HG03342 (cell line): ENCODE measurements at regions not wholly inside any gene's neighbourhood (a gene's known extent, or its start where the extent isn't known, plus 50 kb on each side); places are given as distances from the start of the nearest gene placed in this dataset.
A peak's percentile ranks its signal among the peaks of the same experiment; 100 is the strongest.
"Not testable (repeated sequence)": the region's sequence is repeated elsewhere in the genome, so short reads cannot be mapped to it uniquely, and the experiment has no call there.

ENCODE experiments used
- ATAC-seq: cut with Tn5 transposase; IDR thresholded peaks from one replicate; pipeline ENCODE4 v1.9.1; 2021; ENCODE audit warnings: mild to moderate bottlenecking, moderate library complexity; ENCODE audit not compliant: unreplicated experiment

DNA sequence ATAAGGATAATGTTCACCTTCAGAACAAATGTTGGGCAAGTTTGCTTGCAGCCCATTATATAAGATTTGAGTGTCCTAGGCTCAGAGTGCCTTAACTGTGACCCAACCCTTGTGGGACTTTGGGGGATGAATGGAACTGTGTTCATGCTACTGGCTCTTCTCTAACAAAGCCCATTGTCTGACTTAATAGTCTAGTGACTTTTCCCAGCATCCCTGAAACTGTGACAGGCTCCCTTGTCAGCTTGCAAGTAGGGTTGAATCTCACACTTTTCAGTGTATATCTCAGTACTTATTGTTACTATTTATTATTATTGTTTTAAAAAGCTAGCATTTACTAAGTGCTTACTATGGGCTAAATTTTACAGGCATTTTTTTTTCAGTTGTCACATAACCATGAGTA lies 1488.2 kb downstream of the KHDRBS2 start:
- not testable (repeated sequence) for ATAC-seq

DNA sequence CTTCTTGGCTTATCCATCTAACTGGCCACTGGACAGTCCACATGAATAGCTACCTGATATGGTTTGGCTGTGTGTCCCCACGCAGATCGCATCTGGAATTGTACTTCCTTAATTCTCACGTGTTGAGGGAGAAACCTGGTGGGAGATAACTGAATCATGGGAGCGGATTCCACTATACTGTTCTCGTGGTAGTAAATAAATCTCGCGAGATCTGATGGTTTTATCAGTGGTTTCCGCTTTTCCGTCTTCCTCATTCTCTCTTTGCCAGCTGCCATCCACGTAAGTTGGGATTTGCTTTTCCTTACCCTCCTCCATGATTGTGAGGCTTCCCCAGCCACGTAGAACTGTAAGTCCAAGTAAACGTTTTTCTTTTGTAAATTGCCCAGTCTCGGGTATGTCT lies 1496.4 kb downstream of the KHDRBS2 start:
- ATAC-seq = not testable (repeated sequence)

DNA sequence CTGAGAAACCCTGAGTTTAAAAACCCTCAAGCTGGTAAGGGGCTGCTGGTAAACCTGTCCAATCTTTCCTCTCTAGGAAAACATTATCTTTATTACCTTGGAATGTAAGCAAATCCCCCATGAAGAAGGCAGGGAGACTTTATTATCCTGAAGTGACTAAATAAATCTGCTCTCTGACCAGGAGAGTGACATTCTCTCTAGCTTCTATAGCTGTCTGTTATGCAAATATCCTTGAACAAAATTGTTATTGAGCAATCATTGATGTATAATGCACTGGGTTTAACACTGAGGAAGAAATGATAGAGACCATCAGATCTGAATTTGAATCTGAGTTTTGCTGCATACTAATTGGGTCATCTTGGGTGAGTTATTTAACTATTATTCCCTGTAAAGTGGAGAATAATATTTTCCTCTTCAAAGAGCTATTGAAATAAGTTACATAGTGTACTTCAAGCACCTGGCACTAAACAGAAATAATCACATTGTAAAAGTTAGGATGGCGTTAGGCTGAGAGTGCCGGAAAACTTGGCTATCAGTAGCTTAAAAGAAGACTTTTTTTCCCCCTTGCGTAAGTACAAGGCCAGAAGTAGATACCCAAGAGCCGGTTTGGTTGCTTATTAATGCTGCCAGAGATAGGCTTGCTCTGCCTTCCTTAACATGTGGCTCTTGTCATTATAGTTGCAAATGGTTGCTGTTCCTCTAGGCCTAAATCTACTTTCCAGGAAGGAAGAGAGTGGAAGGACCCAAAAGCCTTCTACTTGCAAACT lies 1503.1 kb downstream of the KHDRBS2 start:
- ATAC-seq = not testable (repeated sequence)

DNA sequence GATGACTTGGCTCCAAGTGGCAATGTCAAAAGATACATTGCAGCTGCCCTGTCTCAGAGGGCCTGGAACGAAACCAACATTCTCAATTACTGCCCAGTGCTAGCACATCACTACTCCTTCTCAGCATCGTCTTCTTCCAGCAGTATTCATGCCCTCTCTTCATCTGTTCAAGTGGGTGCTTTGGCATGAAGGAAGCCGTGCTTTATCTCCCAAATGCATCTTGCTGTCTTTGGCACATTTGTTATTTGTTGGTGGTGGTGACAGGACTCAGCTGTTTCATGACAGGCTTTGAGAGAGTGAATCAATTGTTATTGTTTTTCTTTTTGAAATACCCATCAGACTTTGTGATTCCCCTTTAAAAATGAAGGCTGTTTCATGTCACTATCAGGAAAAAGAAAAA lies 1506.4 kb downstream of the KHDRBS2 start:
- ATAC-seq = not testable (repeated sequence)

GRCh38 chr6:60767791-60768499 lies 1518.1 kb downstream of the KHDRBS2 start:
- ATAC-seq = not testable (repeated sequence)

DNA sequence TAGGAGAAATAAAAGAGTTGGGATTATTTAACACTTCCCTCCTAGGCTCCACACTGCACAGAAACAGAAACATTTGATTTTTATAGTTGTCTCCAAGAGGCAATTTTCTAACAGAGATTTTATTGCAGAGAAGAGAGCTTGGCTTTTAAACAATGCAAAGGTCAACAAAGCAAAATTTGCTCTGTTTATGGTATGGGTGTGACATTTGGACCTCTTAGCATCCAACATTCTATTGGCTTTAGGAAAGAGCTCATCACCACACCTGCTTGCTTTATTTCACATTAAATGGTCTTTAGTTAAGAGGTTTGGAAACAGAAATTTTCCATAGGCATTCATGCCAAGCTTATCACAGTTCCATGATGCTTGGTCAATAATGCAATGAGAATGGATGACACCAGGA lies 1520.7 kb downstream of the KHDRBS2 start:
- not testable (repeated sequence) for ATAC-seq

GRCh38 chr6:60763464-60764080 lies 1522.5 kb downstream of the KHDRBS2 start:
- ATAC-seq = not testable (repeated sequence)

DNA sequence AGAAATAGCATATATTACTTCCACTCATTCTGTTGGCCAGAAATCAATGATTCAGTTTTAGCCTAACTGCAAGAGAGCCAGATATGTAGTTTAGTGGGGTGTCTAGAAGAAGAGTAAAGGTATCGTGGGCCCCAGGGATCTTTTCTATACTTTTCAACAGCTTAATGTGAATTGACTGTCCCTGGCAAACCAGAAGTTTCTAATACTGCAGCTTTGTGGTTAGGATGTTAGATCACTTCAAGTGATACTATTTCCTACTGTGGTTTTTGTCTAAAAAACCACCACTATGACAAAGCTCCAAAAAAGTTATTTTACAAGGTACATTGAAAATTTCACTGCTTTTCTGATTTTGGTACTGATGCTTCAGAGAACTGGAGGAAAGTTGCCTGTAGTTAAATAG lies 1525.1 kb downstream of the KHDRBS2 start:
- ATAC-seq = not testable (repeated sequence)

DNA sequence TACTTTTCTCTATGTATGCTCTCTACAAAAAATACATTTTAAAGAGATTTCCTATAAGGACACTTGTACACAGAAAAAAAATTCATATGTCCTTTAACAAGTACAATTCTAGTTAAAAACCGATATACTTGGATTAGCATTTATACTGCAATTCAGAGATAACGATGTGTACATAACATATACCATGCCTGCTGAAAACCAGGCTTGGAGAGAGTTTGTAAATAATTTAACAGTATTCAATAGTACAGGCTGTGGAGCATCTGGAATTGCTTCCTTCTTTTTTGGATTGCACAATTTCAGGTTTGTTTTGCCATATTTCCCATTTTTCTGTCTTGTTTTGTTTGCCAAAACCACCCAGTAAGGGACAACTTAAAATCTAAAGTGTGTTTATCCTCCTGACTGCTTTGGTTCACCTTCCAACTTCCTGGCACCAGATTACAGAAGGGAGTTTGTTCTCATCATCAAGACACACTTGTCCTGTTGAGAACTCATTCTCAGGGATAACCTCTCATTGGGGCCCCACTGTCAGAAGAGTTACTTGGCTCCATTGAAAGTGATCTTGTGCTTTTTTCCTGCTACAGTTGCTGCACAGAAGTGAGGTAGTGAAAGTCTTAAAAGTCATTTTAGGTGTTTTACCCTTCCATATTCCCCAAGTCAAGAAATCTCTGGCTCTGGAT lies 1526.7 kb downstream of the KHDRBS2 start:
- ATAC-seq = not testable (repeated sequence)

GRCh38 chr6:60758725-60759124 lies 1527.3 kb downstream of the KHDRBS2 start:
- ATAC-seq = not testable (repeated sequence)

DNA sequence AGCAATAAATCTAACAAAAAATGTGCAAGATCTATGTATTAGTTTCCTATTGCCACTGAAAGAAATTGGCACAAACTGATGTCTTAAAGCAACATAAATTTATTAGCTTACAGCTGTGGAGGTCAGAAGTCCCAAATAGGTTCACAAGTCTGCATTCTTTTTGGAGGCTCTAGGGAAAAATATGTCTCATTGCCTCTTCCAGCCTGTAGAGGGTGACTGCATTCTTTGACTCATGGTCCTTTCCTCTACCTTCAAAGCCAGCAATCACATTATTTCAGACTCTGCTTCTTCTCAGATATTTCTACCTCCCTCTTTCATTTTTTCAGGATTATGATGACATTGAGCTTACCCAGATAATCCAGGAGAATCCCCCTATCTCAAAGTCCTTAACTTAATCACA lies 1531.1 kb downstream of the KHDRBS2 start:
- ATAC-seq = no peak

- not testable (repeated sequence) for ATAC-seq
Measured at GRCh38 chr6:60750353-60751081, 1535.5 kb downstream of the KHDRBS2 start.

- not testable (repeated sequence) for ATAC-seq
Measured at GRCh38 chr6:60747765-60748556, 1538.1 kb downstream of the KHDRBS2 start.

DNA sequence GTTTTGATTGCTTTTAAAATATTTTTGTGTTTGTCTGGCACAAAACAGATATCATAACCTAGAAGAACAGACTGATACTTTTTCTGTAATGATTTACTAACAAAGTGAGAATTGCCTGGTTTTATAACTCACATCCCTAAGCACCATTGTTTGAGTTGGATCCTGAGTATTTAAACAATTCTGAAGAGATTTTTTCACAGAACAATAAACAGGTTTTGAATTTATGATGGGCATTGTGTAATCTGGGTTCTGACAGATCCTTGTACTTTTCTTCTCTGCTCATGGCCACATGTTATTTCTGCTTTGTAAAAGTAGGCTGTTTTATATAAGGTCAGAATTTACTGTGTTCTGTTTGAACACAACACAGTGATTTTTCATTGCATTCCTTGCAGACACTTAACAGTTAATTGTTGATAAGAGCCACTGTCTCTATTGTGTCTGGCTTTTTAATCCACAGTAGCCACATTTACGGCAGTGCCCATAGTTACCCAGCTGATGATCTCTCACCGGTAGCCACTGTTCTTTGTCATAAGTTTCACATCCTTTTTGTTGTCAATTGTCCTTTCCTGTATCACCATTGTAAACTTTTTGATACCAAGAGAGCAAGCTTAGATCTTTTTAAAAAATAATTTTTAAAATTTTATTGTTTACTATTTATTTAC lies 1548.1 kb downstream of the KHDRBS2 start:
- peak; percentile 89 for ATAC-seq

GRCh38 chr6:60737315-60737714 lies 1548.7 kb downstream of the KHDRBS2 start:
- ATAC-seq = not testable (repeated sequence)

- not testable (repeated sequence) for ATAC-seq
Measured at GRCh38 chr6:60723935-60724334, 1562.1 kb downstream of the KHDRBS2 start.

DNA sequence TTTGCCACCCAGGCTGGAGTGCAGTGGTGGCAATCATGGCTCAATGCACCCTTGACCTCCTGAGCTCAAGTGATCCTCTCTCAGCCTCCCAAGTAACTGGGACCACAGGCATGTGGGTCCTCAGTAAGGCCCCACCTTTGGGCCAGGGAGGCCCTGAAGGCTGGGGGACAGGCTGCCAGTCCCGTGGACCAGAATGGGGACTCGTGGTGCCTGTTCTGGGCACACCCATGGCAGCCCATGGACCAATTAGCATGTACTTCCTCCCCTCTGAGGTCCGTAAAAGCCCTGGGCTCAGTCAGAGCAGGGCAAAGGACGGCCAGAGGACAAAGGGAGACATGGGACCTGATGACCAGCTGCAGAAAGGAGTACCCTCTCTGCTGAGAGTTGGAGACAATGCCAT lies 1590.8 kb downstream of the KHDRBS2 start:
- no peak for ATAC-seq

- ATAC-seq = no peak
Measured at GRCh38 chr6:60687085-60687484, 1598.9 kb downstream of the KHDRBS2 start.

DNA sequence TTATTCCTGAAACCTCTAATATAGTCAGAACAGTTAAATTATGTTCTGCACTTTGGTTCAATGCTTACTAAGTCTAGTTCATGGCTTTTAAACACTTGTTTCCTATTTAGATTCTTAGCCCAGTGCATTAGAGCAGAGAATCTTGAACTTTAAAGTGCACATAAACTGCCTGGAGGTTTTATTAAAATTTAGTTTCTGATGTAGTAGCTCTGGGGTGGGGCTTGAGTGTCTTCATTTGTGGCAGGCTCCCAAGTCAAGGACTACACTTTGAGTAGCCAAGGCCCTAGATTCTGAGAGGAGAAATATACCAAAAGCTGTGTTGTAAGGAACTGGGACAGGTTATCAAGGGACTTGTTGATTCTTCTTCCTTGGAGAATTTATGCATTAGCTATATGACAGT lies 1604.2 kb downstream of the KHDRBS2 start:
- no peak for ATAC-seq
